HG03457 (cell line): ENCODE measurements at regions not wholly inside any gene's neighbourhood (a gene's known extent, or its start where the extent isn't known, plus 50 kb on each side); places are given as distances from the start of the nearest gene placed in this dataset.
"Not testable (repeated sequence)": the region's sequence is repeated elsewhere in the genome, so short reads cannot be mapped to it uniquely, and the experiment has no call there.

Experiments used
- ATAC-seq: cut with Tn5 transposase; IDR thresholded peaks from one replicate; pipeline ENCODE4 v1.9.1; 2021; ENCODE audit warnings: moderate number of reproducible peaks; ENCODE audit not compliant: unreplicated experiment

DNA sequence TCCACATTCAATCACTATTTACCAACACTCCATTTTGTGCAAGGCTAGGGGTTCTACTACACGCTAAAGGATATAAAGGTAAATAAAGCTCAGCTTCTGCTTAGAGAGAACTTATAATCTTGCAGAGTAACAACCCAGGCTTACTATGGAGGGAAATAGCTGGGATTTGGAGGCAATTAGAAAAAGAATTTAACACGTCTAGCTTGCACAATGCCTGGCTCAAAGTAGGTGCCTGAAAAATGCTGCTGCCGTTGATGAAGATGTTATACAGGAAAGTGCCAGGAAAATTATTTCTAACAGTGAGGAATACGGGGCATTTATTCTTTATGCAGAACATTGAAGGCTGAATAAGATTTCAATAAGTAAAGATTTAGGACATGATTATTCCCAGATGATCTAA, 214.2 kb downstream of the KITLG start:
- no peak for ATAC-seq

DNA sequence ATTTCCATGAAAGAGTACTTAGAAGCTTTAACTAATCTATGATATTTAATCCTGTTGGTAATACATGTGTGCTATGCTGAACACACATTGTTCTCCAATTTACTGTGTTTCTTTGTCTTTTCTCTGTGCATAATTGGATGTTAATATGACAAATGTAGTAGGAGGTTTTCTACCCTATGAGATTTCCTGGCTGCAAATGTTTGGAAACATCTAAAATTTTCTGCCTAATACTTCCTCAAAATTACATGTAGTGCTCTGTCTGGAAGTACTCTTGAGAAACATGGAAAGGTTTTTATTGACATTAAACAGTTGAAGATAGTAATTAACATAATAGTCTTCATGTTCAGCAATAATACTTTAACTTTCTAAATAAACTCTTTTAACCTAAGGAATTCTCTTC, 213.0 kb downstream of the KITLG start:
- ATAC-seq: no peak

DNA sequence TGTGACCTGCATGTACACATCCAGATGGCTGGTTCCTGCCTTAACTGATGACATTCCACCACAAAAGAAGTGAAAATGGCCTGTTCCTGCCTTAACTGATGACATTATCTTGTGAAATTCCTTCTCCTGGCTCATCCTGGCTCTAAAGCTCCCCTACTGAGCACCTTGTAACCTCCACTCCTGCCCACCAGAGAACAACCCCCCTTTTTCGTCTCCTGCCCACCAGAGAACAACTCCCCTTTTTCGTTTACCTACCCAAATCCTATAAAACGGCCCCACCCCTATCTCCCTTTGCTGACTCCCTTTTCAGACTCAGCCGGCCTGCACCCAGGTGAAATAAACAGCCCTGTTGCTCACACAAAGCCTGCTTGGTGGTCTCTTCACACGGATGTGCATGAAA, 212.2 kb downstream of the KITLG start:
- not testable (repeated sequence) for ATAC-seq

DNA sequence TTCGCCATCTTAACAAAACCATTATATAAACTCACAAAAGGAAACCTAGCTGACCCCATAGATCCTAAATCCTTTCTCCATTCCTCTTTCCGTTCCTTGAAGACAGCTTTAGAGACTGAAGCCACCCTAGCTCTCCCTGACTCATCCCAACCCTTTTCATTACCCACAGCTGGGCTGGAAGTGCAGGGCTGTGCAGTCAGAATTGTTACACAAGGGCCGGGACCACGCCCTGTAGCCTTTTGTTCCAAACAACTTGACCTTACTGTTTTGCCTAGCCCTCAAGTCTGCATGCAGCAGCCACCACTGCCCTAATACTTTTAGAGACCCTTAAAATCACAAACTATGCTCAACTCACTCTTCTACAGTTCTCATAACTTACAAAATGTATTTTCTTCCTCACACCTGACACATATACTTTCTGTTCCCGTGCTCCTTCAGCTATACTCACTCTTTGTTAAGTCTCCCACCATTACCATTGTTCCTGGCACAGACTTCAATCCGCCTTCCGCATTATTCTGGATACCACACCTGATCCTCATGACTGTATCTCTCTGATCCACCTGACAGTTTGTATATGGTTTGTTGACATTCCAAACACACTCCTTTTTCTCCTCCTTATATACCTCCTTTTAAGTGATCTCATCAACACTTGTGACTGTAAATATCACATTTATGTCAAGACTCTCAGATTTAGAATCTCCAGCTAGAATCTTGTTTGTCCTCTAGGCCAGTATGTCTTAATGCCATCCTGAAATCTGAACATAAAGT, 208.7 kb downstream of the KITLG start:
- no peak for ATAC-seq

DNA sequence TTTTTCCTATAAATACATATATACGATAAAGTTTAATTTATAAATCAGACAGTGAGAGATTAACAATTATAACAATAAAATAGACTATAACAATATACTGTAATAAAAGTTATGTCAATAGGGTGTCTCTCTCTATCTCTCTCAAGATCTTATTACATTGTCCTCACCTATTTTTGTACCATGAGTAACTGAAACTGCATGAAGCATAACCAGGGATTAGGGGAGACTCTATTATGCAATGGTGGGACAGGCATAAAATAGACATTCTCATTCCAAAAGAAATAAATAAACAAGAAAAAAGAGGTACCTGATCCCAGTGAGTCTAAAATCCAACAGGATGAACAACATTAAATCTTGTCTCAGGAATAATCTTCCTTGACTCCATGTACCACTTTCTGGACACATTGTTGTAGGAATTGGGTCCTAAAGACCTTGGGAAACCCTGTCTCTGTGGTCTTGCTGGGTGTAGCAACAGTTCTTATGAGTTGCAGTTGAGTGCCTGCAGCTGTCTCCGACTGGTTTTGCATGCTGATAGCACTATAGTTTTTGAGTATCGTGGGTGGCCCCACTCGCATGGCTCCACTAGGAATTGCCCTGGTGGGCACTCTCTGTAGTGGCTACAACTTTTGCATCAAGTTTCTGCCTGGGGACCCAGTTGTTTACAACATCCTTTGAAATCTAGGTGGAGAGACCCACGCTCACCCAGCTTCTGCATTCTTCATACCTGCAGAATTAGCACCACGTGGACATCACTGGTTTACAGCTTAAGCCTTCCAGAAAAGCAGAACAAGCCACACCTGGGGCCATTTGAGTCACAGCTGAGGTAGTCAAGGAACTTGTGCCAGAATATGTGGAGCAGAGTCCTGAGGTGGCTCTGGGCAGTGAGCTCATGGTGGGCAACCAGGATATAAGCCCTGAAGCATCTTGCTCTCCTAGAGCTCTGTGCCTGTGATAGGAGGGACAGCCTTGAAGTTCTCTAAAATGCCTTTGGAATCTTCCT, 204.7 kb downstream of the KITLG start:
- ATAC-seq: no peak

DNA sequence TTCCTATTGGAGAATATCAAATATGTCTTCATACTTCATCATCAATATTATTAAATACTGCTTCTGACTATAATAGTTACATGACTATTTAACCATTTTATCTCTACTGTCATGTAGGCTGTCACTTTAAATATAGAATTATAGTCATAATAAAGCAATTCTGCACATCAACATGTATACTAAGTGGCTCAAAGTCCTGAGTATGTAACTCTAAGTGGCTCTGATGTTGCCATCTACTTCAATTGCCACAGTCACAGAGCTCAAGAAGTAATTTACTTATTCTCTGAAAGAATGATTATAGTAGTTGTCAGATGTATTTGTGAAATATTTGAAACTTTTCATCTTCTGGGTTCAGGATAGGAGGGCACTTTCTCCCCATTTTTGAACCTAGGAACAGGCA, 202.3 kb downstream of the KITLG start:
- ATAC-seq: no peak

DNA sequence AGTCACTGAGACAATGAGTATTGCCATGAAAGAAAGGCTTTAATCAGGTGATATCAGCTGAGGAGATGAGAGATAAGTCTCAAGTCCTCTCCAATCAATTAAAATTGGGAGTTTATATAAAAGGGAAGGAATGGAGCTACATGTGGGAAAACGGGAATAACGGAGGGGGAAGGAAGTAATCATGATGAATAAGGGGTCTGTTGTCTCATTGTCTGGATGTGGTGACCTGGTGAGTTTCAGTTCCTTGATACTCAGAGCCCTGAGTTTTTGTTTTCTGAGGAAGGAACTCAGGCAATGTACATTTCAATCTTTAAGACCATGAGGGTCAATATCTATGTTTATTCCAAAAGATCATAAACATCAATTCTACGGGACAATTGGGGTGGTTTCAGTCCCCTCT, 198.8 kb downstream of the KITLG start:
- ATAC-seq: no peak

DNA sequence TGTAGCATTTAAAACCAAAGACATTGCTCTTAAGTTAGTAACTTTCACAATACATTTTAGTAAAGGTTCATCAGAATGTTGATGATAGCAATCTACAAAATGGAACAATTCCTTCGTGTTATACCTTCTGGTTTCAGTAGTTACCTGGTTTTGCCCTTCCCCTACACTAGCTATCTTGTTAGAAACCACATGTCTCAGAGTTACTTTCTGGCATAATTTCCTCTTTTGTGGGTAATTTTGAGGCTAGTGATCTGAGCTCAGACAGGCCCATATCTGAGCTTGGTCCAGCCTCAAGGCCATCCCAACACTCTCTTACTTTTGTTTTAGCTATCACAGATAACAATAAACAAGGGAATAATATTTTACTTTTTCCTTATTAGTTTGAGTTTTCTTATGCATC, 196.9 kb downstream of the KITLG start:
- ATAC-seq: peak; percentile 59

DNA sequence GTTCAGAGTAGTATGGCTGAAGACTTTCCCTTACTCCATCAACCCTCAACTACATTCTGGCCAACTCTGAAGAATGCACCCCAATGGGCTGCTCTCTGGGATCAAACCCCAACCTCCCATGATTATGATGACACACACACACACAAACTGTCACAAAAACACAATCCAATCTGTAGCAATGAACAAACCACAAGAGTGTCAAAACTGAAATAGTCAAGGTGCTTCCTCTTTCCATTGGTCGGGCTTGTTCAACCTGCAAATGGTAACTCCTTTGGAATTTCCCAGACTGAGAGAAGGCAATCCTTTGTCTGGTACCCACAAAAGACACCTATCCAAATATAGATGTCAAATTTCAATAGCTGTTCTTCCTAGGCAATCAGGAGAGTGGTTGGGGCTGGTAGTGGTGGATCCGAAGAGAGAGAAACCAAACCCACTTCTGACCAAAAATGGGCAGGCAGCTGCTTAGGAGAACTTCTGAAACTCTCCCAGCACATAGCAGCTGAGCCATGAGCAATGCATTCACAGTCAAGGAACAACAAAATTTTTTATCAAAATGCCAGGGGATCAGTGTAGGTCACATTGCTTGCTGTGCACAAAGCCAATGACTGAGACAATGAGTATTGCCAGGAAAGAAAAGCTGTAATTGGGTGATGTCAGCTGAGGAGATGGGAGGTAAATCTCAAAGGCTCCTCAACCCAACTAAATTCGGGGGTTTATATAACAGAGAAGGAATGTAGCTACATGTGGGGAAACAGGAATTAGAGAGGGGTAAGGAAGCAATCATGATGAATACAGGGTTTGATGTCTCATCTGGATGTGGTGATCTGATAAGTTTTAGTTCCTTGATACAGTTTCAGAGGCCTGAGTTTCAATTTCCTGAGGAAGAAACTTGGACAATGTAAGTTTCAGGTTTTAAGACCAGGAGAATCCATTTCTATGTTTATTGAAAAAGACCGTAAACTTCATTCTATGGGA, 191.4 kb downstream of the KITLG start:
- ATAC-seq: peak; percentile 54

DNA sequence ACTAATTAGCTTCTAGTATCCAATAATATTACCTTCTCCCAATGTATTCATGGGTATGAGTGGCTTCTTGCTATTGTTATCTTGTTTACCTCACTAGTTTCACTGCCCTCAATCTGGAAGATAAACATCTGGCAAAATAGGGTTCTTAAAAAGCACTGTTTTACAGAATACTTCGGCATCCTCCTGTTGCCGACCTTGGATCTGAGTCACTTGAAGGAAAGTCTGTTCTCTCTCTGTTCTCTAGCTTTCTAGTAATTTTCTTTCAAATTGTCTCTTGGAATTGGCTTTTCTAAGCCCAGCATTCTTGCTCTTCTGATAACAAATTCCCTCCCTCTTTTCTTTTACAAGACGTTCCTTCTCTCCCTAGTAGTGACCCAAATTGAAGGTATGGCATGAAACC, 189.5 kb downstream of the KITLG start:
- no peak for ATAC-seq

DNA sequence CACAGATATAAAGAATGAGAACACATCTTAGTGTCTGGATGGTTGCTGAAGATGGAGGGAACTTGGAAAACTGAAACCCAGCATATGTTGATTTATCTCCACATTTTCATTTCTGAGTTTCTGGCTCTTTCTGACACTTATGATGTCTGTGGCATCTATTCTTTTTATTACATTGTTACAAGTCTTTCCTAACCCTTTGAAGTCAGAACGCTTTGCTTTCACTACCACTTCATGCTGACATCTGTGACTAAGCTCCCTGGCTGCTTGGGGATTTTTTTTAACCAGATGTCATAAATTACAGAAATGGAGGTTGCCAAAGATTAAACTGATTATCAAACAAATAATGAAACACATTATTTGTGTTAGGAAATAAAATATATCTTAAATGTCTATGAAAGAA, 188.7 kb downstream of the KITLG start:
- ATAC-seq: no peak

DNA sequence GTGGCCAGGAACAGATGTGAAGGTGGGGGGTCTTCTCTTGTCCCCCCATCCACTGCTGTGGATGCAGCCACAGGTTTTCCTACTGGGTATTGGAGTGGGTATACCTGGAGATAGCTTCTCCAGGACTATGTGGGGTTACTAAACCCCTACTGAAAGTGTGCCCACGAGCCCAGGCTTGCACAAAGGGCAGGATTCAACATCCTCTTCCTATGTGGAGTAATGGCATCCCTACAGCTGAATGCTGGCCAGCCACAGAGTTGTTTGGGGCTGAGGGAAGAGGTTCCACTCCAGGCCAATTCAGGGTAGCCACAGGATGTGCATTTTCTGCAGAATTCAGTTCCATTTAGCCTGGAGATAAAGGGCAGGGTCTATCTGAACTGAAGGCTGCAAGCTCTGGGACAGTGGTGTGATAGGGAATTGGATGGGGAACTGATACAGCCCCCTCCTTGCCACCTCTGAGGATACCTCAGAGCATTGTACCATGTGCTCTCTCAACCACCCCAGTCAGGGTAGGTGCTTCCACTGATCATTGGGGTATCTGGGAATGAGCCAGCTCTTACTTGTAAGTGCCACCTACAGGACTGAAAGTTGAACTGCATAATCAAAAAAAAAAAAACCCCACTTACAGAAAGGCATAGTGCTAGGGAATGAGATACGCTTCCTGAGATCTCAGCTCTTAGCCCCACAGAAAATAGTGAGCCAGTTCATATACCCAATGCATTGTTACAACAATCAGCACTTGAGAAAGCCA, 187.1 kb downstream of the KITLG start:
- ATAC-seq: no peak

DNA sequence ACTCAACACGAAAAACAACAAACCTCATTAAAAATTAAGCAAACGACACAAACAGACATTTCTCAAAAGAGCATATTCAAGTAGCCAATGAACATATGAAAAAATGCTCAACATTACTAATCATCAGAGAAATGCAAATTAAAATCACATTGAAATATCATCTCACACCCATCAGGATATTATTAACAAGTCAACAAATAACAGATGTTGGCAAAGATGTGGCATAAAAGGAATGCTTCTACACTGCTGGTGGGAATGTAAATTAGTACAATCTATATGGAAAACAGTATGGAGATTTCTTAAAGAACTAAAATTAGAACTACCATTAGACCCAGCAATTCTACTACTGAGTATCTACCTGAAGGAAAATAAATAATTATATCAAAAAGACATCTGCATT, 182.2 kb downstream of the KITLG start:
- no peak for ATAC-seq

DNA sequence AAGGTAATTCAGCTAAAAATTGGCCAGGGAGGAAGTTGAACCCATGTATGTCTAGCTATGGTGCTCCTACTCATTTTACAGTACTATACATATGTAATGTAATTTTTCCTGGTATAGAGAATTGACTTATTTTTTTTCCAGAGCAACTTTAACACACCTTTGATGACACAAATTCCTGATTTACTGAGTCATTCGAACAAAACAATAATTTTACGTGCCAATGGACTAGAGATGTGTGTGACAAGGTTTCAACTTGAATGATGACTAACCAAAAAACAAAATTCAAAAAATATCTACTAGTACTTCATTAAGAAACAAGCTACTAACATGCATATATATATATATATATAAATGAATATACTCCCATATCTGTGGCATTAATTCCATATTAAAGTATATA, 180.5 kb downstream of the KITLG start:
- no peak for ATAC-seq

DNA sequence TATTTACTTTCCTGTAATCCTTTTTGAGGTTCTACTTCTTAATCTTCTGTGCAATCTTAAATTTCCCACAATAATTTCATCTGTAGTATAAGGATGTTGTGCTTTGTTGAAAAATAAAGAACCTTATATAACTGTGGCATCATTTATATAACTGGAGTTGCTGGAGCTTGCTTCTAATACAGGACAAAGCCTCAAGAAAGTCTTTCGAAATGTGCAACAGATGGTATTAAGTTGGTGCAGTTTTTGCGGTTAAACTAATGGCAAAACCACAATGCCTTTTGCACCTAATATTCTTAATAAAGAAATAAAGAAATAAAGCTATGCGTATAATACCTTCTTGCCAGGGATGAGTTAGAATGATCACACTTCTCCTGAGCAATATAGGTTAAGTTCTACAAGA, 180.0 kb downstream of the KITLG start:
- ATAC-seq: no peak

DNA sequence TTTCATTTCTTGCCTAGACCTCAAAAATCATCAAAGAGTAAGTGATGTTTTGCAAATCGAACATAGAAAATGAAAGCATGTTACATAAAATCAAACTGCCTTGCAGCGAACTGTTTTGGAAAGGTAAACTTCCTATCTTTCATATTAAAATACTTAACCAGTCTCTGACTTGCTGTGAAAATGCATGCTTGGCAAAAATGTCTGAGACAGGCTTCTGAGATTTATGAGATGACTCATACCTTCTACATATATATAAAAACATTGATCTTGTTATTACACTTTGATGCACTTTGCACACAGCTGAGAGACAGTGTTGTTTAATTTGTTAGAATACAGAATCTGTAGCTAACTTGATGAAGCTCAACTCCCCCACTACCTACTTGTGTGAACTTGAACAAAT, 179.1 kb downstream of the KITLG start:
- no peak for ATAC-seq

DNA sequence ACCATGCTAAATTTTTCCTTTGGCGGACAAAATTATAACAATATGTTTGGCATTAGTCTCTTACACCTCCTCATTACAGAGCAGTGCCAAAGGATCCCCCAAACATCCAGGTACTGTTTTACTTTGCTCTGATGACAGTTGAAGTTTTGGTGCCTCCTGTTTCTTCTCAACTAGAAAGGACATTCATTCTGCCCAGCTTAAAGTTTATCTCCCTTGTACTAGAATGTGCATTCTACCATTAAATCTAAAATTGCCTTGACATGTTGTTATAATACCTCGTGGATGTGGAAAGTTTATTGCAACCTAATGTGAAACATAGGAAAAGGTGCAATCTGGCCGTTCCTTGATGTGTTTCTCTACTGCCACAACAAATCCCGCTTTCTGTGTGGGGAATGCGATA, 173.4 kb downstream of the KITLG start:
- no peak for ATAC-seq

DNA sequence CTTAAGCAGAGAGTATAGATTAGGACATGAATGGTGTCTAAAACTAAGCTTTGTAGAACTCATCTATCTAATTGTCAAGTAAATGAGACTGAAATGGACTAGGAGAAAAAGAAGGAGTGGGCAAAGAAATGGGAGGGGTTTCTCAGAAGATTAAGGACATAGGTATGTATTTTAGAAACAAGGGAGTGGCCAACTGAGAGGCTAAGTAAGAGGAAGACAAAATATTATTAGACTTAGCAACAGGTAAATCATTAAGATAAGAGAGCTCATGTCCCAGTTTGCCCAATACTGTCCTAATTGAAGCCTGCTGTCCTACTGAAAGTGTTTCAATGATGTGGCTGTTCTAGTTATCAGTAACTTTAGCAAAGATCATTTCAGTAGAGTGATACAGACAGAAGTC, 171.4 kb downstream of the KITLG start:
- ATAC-seq: no peak

DNA sequence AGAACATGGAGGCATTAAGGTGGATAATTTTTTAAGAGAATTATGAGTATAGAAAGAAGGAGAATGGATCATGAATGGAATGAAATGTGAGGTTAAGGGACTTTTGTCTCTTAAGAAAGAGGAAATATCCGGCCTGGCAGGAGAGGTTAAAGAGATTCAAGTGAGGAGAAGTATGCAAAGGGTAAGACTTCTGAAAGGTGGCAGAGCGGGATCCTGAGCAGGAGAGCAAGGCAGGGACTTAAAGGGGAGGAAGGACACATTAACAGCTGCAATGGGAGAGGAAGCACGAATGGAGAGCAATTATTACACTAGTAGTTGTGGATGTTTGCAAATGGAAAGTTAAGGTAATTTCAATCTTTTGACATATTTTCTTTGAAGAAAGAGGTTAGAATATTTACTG, 171.0 kb downstream of the KITLG start:
- no peak for ATAC-seq

DNA sequence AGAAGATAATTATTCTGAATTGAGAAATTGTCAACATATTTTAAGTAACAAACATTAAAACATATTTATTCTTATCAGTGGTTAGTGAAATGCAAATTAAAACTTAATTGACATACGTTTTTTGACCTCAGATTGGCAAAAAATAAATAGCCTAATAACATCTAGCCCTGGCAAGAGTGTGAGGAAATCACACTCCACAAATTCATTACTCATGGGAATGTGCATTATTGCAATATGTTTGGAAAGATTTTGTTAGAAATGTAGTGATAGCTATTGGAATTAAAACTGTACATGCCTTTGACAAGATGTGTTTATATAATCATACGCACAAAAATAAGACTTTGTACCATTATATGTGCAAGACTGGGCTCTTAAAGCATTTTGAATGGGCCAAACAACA, 168.6 kb downstream of the KITLG start:
- ATAC-seq: no peak
